GM21619 (cell line): ENCODE measurements at regions not wholly inside any gene's neighbourhood (a gene's known extent, or its start where the extent isn't known, plus 50 kb on each side); places are given as distances from the start of the nearest gene placed in this dataset.

Source experiments
- ATAC-seq: cut with Tn5 transposase; IDR thresholded peaks from one replicate; pipeline ENCODE4 v1.9.1; 2021; ENCODE audit not compliant: unreplicated experiment

GRCh38 chr7:132672200-132672990, 96.1 kb upstream of the PLXNA4 start:
- ATAC-seq, result no peak

GRCh38 chr7:132666774-132667172, 90.5 kb upstream of the PLXNA4 start:
- ATAC-seq, result no peak

GRCh38 chr7:132666071-132666773, 90.0 kb upstream of the PLXNA4 start:
- peak; percentile 51 for ATAC-seq

GRCh38 chr7:132656846-132657776, 80.8 kb upstream of the PLXNA4 start:
- ATAC-seq, result no peak

- ATAC-seq, result no peak
Observed at GRCh38 chr7:132656341-132656740, 80.1 kb upstream of the PLXNA4 start.

GRCh38 chr7:132655131-132655727, 79.0 kb upstream of the PLXNA4 start:
- no peak for ATAC-seq

- peak; percentile 57 for ATAC-seq
Observed at GRCh38 chr7:132654150-132654549, 77.9 kb upstream of the PLXNA4 start.

GRCh38 chr7:132653366-132653930, 77.2 kb upstream of the PLXNA4 start:
- ATAC-seq, result peak; percentile 49

GRCh38 chr7:132652507-132652906, 76.2 kb upstream of the PLXNA4 start:
- ATAC-seq, result no peak

- no peak for ATAC-seq
Observed at GRCh38 chr7:132650498-132650897, 74.2 kb upstream of the PLXNA4 start.

- no peak for ATAC-seq
Observed at GRCh38 chr7:132647311-132647710, 71.0 kb upstream of the PLXNA4 start.

GRCh38 chr7:132646052-132646451, 69.8 kb upstream of the PLXNA4 start:
- no peak for ATAC-seq

- no peak for ATAC-seq
Observed at GRCh38 chr7:132643302-132643701, 67.0 kb upstream of the PLXNA4 start.

GRCh38 chr7:132641238-132641637, 65.0 kb upstream of the PLXNA4 start:
- no peak for ATAC-seq

- ATAC-seq, result no peak
Observed at GRCh38 chr7:132639983-132640382, 63.7 kb upstream of the PLXNA4 start.

- ATAC-seq, result no peak
Observed at GRCh38 chr7:132638000-132638399, 61.7 kb upstream of the PLXNA4 start.

GRCh38 chr7:132636581-132636980, 60.3 kb upstream of the PLXNA4 start:
- no peak for ATAC-seq

- ATAC-seq, result no peak
Observed at GRCh38 chr7:132635127-132635526, 58.9 kb upstream of the PLXNA4 start.

GRCh38 chr7:132630834-132631233, 54.6 kb upstream of the PLXNA4 start:
- ATAC-seq, result no peak
